Stimulated activated CD8-positive, alpha-beta memory T cell treated with anti-CD3 and anti-CD28 coated beads, Interleukin-2, amount 100 ng/mL, for 1 hour (primary cell): ENCODE measurements at regions not wholly inside any gene's neighbourhood (a gene's known extent, or its start where the extent isn't known, plus 50 kb on each side); places are given as distances from the start of the nearest gene placed in this dataset.
"Not testable (repeated sequence)": the region's sequence is repeated elsewhere in the genome, so short reads cannot be mapped to it uniquely, and the experiment has no call there.

Experiments
- DNase-seq, 2 donors: peaks; one replicate each; pipeline ENCODE4 v3.0.0-alpha.2; 2020; ENCODE audit warnings: low read depth in 2 of 2

- no peak for DNase-seq
Observed at GRCh38 chr1:30660241-30660640, 63.1 kb downstream of the MATN1 start.

GRCh38 chr1:30659702-30660101 is 63.7 kb downstream of the MATN1 start:
- no peak for DNase-seq

- not testable (repeated sequence) for DNase-seq
Observed at GRCh38 chr1:30658375-30658774, 65.0 kb downstream of the MATN1 start.

- DNase-seq, result no peak
Observed at GRCh38 chr1:30658014-30658336, 65.4 kb downstream of the MATN1 start.

- DNase-seq, result no peak
Observed at GRCh38 chr1:30657131-30658013, 66.0 kb downstream of the MATN1 start.

- no peak for DNase-seq
Observed at GRCh38 chr1:30656171-30656940, 67.0 kb downstream of the MATN1 start.

- no peak for DNase-seq
Observed at GRCh38 chr1:30655672-30656071, 67.7 kb downstream of the MATN1 start.

GRCh38 chr1:30654188-30654587 is 69.2 kb downstream of the MATN1 start:
- no peak for DNase-seq

GRCh38 chr1:30652152-30652841 is 71.1 kb downstream of the MATN1 start:
- no peak for DNase-seq

GRCh38 chr1:30651395-30651794 is 72.0 kb downstream of the MATN1 start:
- not testable (repeated sequence) for DNase-seq

- DNase-seq, result no peak
Observed at GRCh38 chr1:30650968-30651320, 72.4 kb downstream of the MATN1 start.

- no peak for DNase-seq
Observed at GRCh38 chr1:30650038-30650967, 73.1 kb downstream of the MATN1 start.

- DNase-seq, result no peak
Observed at GRCh38 chr1:30649321-30649991, 73.9 kb downstream of the MATN1 start.

GRCh38 chr1:30648408-30649000 is 74.9 kb downstream of the MATN1 start:
- no peak for DNase-seq

- no peak for DNase-seq
Observed at GRCh38 chr1:30645807-30646206, 77.6 kb downstream of the MATN1 start.

- no peak for DNase-seq
Observed at GRCh38 chr1:30642391-30643120, 80.8 kb downstream of the MATN1 start.

GRCh38 chr1:30641572-30642353 is 81.6 kb downstream of the MATN1 start:
- no peak for DNase-seq

GRCh38 chr1:30639881-30640452 is 83.4 kb downstream of the MATN1 start:
- no peak for DNase-seq

- no peak for DNase-seq
Observed at GRCh38 chr1:30638811-30639210, 84.6 kb downstream of the MATN1 start.
